A673 (cell line): ENCODE measurements at regions not wholly inside any gene's neighbourhood (a gene's known extent, or its start where the extent isn't known, plus 50 kb on each side); places are given as distances from the start of the nearest gene placed in this dataset.

Experiments
- BruUV-seq: library from RNA; stranded (reverse); fragments of 400-500 nt; replicated peaks from 2 replicates; lab custom pipeline; 2021; lab: Mats Ljungman, UMichigan
- CTCF ChIA-PET: fragments of 300-600 bp; sonication (Branson Sonifier 250); formaldehyde crosslinking; loops from one replicate; lab custom pipeline; 2022; ENCODE audit warnings: antibody characterized with exemption; lab: Charles Lee
- POLR2A ChIA-PET: fragments of 300-600 bp; sonication (Branson Sonifier 250); formaldehyde crosslinking; loops from one replicate; lab custom pipeline; 2022; ENCODE audit warnings: antibody characterized with exemption; ENCODE audit not compliant: low non-redundant PET; lab: Charles Lee
- DNase-seq: peaks from one replicate; pipeline ENCODE4 v3.0.0-alpha.2; 2015; ENCODE audit warnings: low spot score
- H3K27ac ChIP-seq: fragments of 200-600 bp; sonication (generic); 2 replicates; pipeline ENCODE4 v1.5.1; 2016; ENCODE audit warnings: mixed run types, low read depth, mild to moderate bottlenecking, mixed read lengths, antibody characterized with exemption, low read length; ENCODE audit not compliant: poor library complexity, severe bottlenecking
- H3K27me3 ChIP-seq: fragments of 200-600 bp; sonication (generic); replicated peaks from 2 replicates; pipeline ENCODE4 v1.6.1; 2017; ENCODE audit warnings: mixed run types, low read depth, mild to moderate bottlenecking, mixed read lengths, antibody characterized with exemption, low read length; ENCODE audit not compliant: insufficient read depth, poor library complexity
- H3K36me3 ChIP-seq: fragments of 200-600 bp; sonication (generic); 2 replicates; pipeline ENCODE4 v1.6.1; 2016; ENCODE audit warnings: mixed run types, mild to moderate bottlenecking, mixed read lengths, antibody characterized with exemption, low read length; ENCODE audit not compliant: insufficient read depth, poor library complexity, severe bottlenecking
- H3K4me1 ChIP-seq: fragments of 200-600 bp; sonication (generic); 2 replicates; pipeline ENCODE4 v1.6.1; 2017; ENCODE audit warnings: mixed run types, mild to moderate bottlenecking, mixed read lengths, antibody characterized with exemption, low read length; ENCODE audit not compliant: insufficient read depth, poor library complexity, severe bottlenecking
- H3K4me3 ChIP-seq: fragments of 200-600 bp; sonication (generic); 2 replicates; pipeline ENCODE4 v1.5.1; 2016; ENCODE audit warnings: low read depth, mixed run types, mild to moderate bottlenecking, mixed read lengths, low read length; ENCODE audit not compliant: poor library complexity, severe bottlenecking
- H3K9me3 ChIP-seq: fragments of 200-600 bp; sonication (generic); 2 replicates; pipeline ENCODE4 v1.6.1; 2016; ENCODE audit warnings: mixed run types, low read depth, mild to moderate bottlenecking, mixed read lengths, antibody characterized with exemption, low read length; ENCODE audit not compliant: poor library complexity, severe bottlenecking
- CTCF ChIP-seq: fragments of 300-800, 200-600 bp; sonication (generic); conservative IDR thresholded peaks from 2 replicates; pipeline ENCODE4 v1.5.1; 2017; ENCODE audit warnings: low read depth, mild to moderate bottlenecking, antibody characterized with exemption, low read length, moderate library complexity, mixed read lengths
- EZH2 ChIP-seq: fragments of 200-600 bp; sonication (generic); IDR thresholded peaks from 2 replicates; pipeline ENCODE4 v1.6.1; 2017; ENCODE audit warnings: borderline replicate concordance, low read depth, mild to moderate bottlenecking, mixed read lengths, antibody characterized with exemption, low read length; ENCODE audit not compliant: poor library complexity, severe bottlenecking
- intact Hi-C: fragments of 100-400 bp; cut with micrococcal nuclease; formaldehyde crosslinking; loops from one replicate; pipeline ENCODE4 v1.10.0; 2022; ENCODE audit not compliant: unreplicated experiment

- no peaks in the 10 kb centered on the region for H3K27me3 ChIP-seq
- H3K27ac ChIP-seq, result no peak overlapping the region
- CTCF ChIA-PET, result no interaction called here
- BruUV-seq, result no TSS peak
- intact Hi-C loops, result no loop called here
- no peaks in the 10 kb centered on the region for H3K36me3 ChIP-seq
- DNase-seq, result no peak
- H3K4me1 ChIP-seq, result no peaks in the 10 kb centered on the region
- H3K9me3 ChIP-seq, result peaks cover 4% of the 10 kb centered on the region
- no peak for TF ChIP-seq CTCF
- TF ChIP-seq EZH2, result no peak
- H3K4me3 ChIP-seq, result no peak overlapping the region
- POLR2A ChIA-PET, result no interaction called here
Observed at GRCh38 chr9:103410059-103410458, 414.9 kb downstream of the CYLC2 start.

- BruUV-seq, result no TSS peak
- no peak for DNase-seq
- ChIA-PET CTCF (no interaction called here), POLR2A (no interaction called here)
- H3K9me3 ChIP-seq, result peaks cover 14% of the 10 kb centered on the region
- no peak overlapping the region for H3K4me3 ChIP-seq
- H3K27me3 ChIP-seq, result no peaks in the 10 kb centered on the region
- no peak overlapping the region for H3K27ac ChIP-seq
- H3K36me3 ChIP-seq, result no peaks in the 10 kb centered on the region
- TF ChIP-seq CTCF (no peak), EZH2 (no peak)
- no peaks in the 10 kb centered on the region for H3K4me1 ChIP-seq
- intact Hi-C loops, result no loop called here
Observed at GRCh38 chr9:103427696-103428095, 432.6 kb downstream of the CYLC2 start.

- POLR2A ChIA-PET, result no interaction called here
- no peaks in the 10 kb centered on the region for H3K4me1 ChIP-seq
- no peak for DNase-seq
- no peak overlapping the region for H3K4me3 ChIP-seq
- no peak overlapping the region for H3K27ac ChIP-seq
- CTCF ChIA-PET, result no interaction called here
- peaks cover 14% of the 10 kb centered on the region for H3K9me3 ChIP-seq
- no TSS peak for BruUV-seq
- intact Hi-C loops, result no loop called here
- TF ChIP-seq CTCF (no peak), EZH2 (no peak)
- H3K36me3 ChIP-seq, result no peaks in the 10 kb centered on the region
- no peaks in the 10 kb centered on the region for H3K27me3 ChIP-seq
Observed at GRCh38 chr9:103430469-103430868, 435.3 kb downstream of the CYLC2 start.
